ENCODE measurements at regions not wholly inside any gene's neighbourhood (a gene's known extent, or its start where the extent isn't known, plus 50 kb on each side); places are given as distances from the start of the nearest gene placed in this dataset.

GRCh38 chr2:65711863-65712262 lies 279.5 kb upstream of the SPRED2 start:
- DNase-seq (ENCODE audit: low spot score), result no peak
- no peak for ATAC-seq

- no peak for ATAC-seq
- DNase-seq (ENCODE audit: low spot score), result no peak
Measured at GRCh38 chr2:65710779-65711295, 278.4 kb upstream of the SPRED2 start.

GRCh38 chr2:65710356-65710755 lies 278.0 kb upstream of the SPRED2 start:
- ATAC-seq (no peak), DNase-seq (ENCODE audit: low spot score) (no peak)

GRCh38 chr2:65708086-65708485 lies 275.7 kb upstream of the SPRED2 start:
- DNase-seq (ENCODE audit: low spot score), result no peak
- ATAC-seq, result no peak

GRCh38 chr2:65706411-65706810 lies 274.0 kb upstream of the SPRED2 start:
- no peak for ATAC-seq

GRCh38 chr2:65701191-65701590 lies 268.8 kb upstream of the SPRED2 start:
- no peak for ATAC-seq
- DNase-seq (ENCODE audit: low spot score), result no peak

More at GRCh38 chr2:65706411-65706810, 274.0 kb upstream of the SPRED2 start:
- no peak for DNase-seq (ENCODE audit: low spot score)

GRCh38 chr2:65700720-65701119 lies 268.3 kb upstream of the SPRED2 start:
- no peak for ATAC-seq
- DNase-seq (ENCODE audit: low spot score), result no peak

GRCh38 chr2:65700004-65700651 lies 267.7 kb upstream of the SPRED2 start:
- ATAC-seq, result no peak

GRCh38 chr2:65691816-65692215 lies 259.4 kb upstream of the SPRED2 start:
- ATAC-seq (no peak), DNase-seq (ENCODE audit: low spot score) (no peak)

More at GRCh38 chr2:65700004-65700651, 267.7 kb upstream of the SPRED2 start:
- no peak for DNase-seq (ENCODE audit: low spot score)

- ATAC-seq (no peak), DNase-seq (ENCODE audit: low spot score) (no peak)
Measured at GRCh38 chr2:65688141-65688886, 255.9 kb upstream of the SPRED2 start.

GRCh38 chr2:65687614-65688013 lies 255.2 kb upstream of the SPRED2 start:
- ATAC-seq (no peak), DNase-seq (ENCODE audit: low spot score) (no peak)

GRCh38 chr2:65686928-65687521 lies 254.6 kb upstream of the SPRED2 start:
- peak; percentile 29 for ATAC-seq
- no peak for DNase-seq (ENCODE audit: low spot score)

- no peak for ATAC-seq
- no peak for DNase-seq (ENCODE audit: low spot score)
Measured at GRCh38 chr2:65681503-65681902, 249.1 kb upstream of the SPRED2 start.

GRCh38 chr2:65678779-65679391 lies 246.5 kb upstream of the SPRED2 start:
- ATAC-seq (no peak), DNase-seq (ENCODE audit: low spot score) (no peak)

GRCh38 chr2:65675350-65675749 lies 243.0 kb upstream of the SPRED2 start:
- no peak for DNase-seq (ENCODE audit: low spot score)
- no peak for ATAC-seq

GRCh38 chr2:65671670-65672242 lies 239.4 kb upstream of the SPRED2 start:
- no peak for DNase-seq (ENCODE audit: low spot score)
- ATAC-seq, result no peak

GRCh38 chr2:65669574-65669973 lies 237.2 kb upstream of the SPRED2 start:
- ATAC-seq (no peak), DNase-seq (ENCODE audit: low spot score) (no peak)

- ATAC-seq (no peak), DNase-seq (ENCODE audit: low spot score) (no peak)
Measured at GRCh38 chr2:65668744-65669143, 236.3 kb upstream of the SPRED2 start.

GRCh38 chr2:65666156-65666725 lies 233.8 kb upstream of the SPRED2 start:
- no peak for DNase-seq (ENCODE audit: low spot score)

GRCh38 chr2:65664931-65665330 lies 232.5 kb upstream of the SPRED2 start:
- no peak for DNase-seq (ENCODE audit: low spot score)
- ATAC-seq, result no peak

More at GRCh38 chr2:65666156-65666725, 233.8 kb upstream of the SPRED2 start:
- ATAC-seq, result no peak
